Liver (tissue), 8 donors: ENCODE measurements at regions not wholly inside any gene's neighbourhood (a gene's known extent, or its start where the extent isn't known, plus 50 kb on each side); places are given as distances from the start of the nearest gene placed in this dataset.

Experiments used
- DNase-seq: peaks from one replicate; pipeline ENCODE4 v3.0.0-alpha.2; 2017; ENCODE audit warnings: low spot score
- H3K27ac ChIP-seq, 2 donors: one replicate each; pipeline ENCODE4 v1.7.0; 2013; ENCODE audit warnings: inconsistent platforms in 2 of 2, low read length in 2 of 2, control low read depth in 1 of 2, low read depth in 1 of 2, mild to moderate bottlenecking in 1 of 2
- H3K27me3 ChIP-seq, 4 donors: one replicate each; pipeline versions ENCODE4 v1.6.1 to v1.7.0; 2013; ENCODE audit warnings: low read length in 3 of 4, inconsistent platforms in 1 of 4, mild to moderate bottlenecking in 1 of 4, moderate library complexity in 1 of 4; ENCODE audit not compliant: control insufficient read depth in 4 of 4, insufficient read depth in 4 of 4
- H3K36me3 ChIP-seq, 4 donors: one replicate each; pipeline versions ENCODE4 v1.6.1 to v1.7.0; 2013; ENCODE audit warnings: low read length in 3 of 4, mild to moderate bottlenecking in 3 of 4, low read depth in 1 of 4, moderate library complexity in 1 of 4; ENCODE audit not compliant: control insufficient read depth in 4 of 4, insufficient read depth in 3 of 4
- H3K4me1 ChIP-seq, 4 donors: one replicate each; pipeline versions ENCODE4 v1.6.1 to v1.7.0; 2013; ENCODE audit warnings: low read length in 3 of 4, mild to moderate bottlenecking in 3 of 4, moderate library complexity in 1 of 4; ENCODE audit not compliant: control insufficient read depth in 4 of 4, insufficient read depth in 4 of 4
- H3K4me3 ChIP-seq, 3 donors: one replicate each; pipeline versions ENCODE4 v1.6.1 to v1.7.0; 2013; ENCODE audit warnings: low read length in 3 of 3, control low read depth in 1 of 3, low read depth in 1 of 3, mild to moderate bottlenecking in 1 of 3
- H3K9ac ChIP-seq, 2 donors: one replicate each; pipeline ENCODE4 v1.7.0; 2013; ENCODE audit warnings: low read length in 2 of 2, mild to moderate bottlenecking in 2 of 2, moderate library complexity in 2 of 2, control low read depth in 1 of 2, low read depth in 1 of 2
- H3K9me3 ChIP-seq, 4 donors: one replicate each; pipeline versions ENCODE4 v1.6.1 to v1.7.0; 2013; ENCODE audit warnings: low read length in 3 of 4; ENCODE audit not compliant: control insufficient read depth in 4 of 4
- EGR1 ChIP-seq, 2 donors: IDR thresholded peaks; 2 replicates each; pipeline ENCODE4 v1.6.1; 2016 to 2018; ENCODE audit warnings: antibody characterized with exemption in 2 of 2, low read depth in 2 of 2
- FOXA2 ChIP-seq: IDR thresholded peaks from 2 replicates; pipeline ENCODE4 v1.6.1; 2016; ENCODE audit warnings: antibody characterized with exemption
- GABPA ChIP-seq, 2 donors: IDR thresholded peaks in 1 of 2; conservative IDR thresholded peaks in 1 of 2; 2 replicates each; pipeline ENCODE4 v1.6.1; 2016; ENCODE audit warnings: antibody characterized with exemption in 2 of 2, mild to moderate bottlenecking in 1 of 2, moderate library complexity in 1 of 2
- HNF4A ChIP-seq, 2 donors: conservative IDR thresholded peaks; 2 replicates each; pipeline ENCODE4 v1.6.1; 2016; ENCODE audit warnings: antibody characterized with exemption in 2 of 2, mild to moderate bottlenecking in 2 of 2
- HNF4G ChIP-seq: IDR thresholded peaks from 2 replicates; pipeline ENCODE4 v1.6.1; 2016; ENCODE audit warnings: antibody characterized with exemption
- JUND ChIP-seq, 2 donors: IDR thresholded peaks; 2 replicates each; pipeline ENCODE4 v1.6.1; 2016; ENCODE audit warnings: antibody characterized with exemption in 2 of 2
- NR2F2 ChIP-seq: IDR thresholded peaks from 2 replicates; pipeline ENCODE4 v1.6.1; 2016; ENCODE audit warnings: antibody characterized with exemption
- RAD21 ChIP-seq, 2 donors: IDR thresholded peaks; 2 replicates each; pipeline ENCODE4 v1.6.1; 2016; ENCODE audit warnings: antibody characterized with exemption in 2 of 2, mild to moderate bottlenecking in 2 of 2
- RXRA ChIP-seq, 2 donors: IDR thresholded peaks; 2 replicates each; pipeline ENCODE4 v1.6.1; 2017 to 2018; ENCODE audit warnings: antibody characterized with exemption in 2 of 2, mild to moderate bottlenecking in 1 of 2
- SP1 ChIP-seq: IDR thresholded peaks from 2 replicates; pipeline ENCODE4 v1.6.1; 2018; ENCODE audit warnings: antibody characterized with exemption, mild to moderate bottlenecking
- TAF1 ChIP-seq: conservative IDR thresholded peaks from 2 replicates; pipeline ENCODE4 v1.6.1; 2016; ENCODE audit warnings: antibody characterized with exemption, mild to moderate bottlenecking
- YY1 ChIP-seq: IDR thresholded peaks from 2 replicates; pipeline ENCODE4 v1.6.1; 2016; ENCODE audit warnings: antibody characterized with exemption, mild to moderate bottlenecking
- WGBS: extraction: QIAGEN DNeasy Blood & Tissue Kit; methylation state at CpG from one replicate; pipeline ENCODE4 v1.1.7; 2013; 5-methylcytosine and 5-hydroxymethylcytosine counted together
- TF ChIP-seq, protein P1 (sequence below): IDR thresholded peaks from 2 replicates; pipeline ENCODE4 v1.6.1; 2016; ENCODE audit warnings: antibody characterized with exemption
- TF ChIP-seq, protein P2 (sequence below): fragments of 150-350 bp; IDR thresholded peaks from 2 replicates; pipeline ENCODE4 v1.5.1; 2017; ENCODE audit warnings: improper control_type of control experiment, low read depth, low read length; ENCODE audit not compliant: missing input control
- TF ChIP-seq, protein P3 (sequence below): IDR thresholded peaks from 2 replicates; pipeline ENCODE4 v1.6.1; 2016; ENCODE audit warnings: antibody characterized with exemption, mild to moderate bottlenecking
- donor health status: healthy.
- donor health status: healthy.
- donor health status: healthy.
- donor health status: healthy.
- donor health status: healthy.

DNA sequence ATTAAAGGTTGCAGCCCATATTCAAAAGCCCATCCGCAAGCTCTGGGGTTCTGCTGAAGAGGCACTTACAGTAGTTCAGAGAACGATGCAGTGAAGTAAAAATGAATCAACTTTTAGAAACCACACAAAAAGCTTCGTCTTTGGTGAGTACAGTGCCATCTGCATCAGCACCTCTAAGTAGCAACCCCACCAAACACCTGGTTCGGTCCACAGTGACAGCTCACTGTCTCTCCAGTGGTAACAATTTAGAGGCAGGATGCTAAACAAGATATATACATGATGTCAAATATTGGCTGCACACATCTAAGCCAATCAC is 275.4 kb upstream of the TCF4 start:
- no peaks in the 10 kb centered on the region for H3K9me3 ChIP-seq
- H3K27ac ChIP-seq = no peak overlapping the region
- no peaks in the 10 kb centered on the region for H3K4me1 ChIP-seq
- DNase-seq = no peak
- no peaks in the 10 kb centered on the region for H3K27me3 ChIP-seq
- no peak overlapping the region for H3K4me3 ChIP-seq
- no peak overlapping the region for H3K9ac ChIP-seq
- TF ChIP-seq NR2F2 (no peak), FOXA2 (no peak), YY1 (no peak), SP1 (no peak), JUND (IDR thresholded peaks at IDR 0.05) (no peak), HNF4G (no peak), GABPA (IDR thresholded peaks at IDR 0.05 in 1 of 2, conservative IDR thresholded peaks at IDR 0.05 in 1 of 2) (no peak), EGR1 (IDR thresholded peaks at IDR 0.05; ENCODE audit: low read depth in 2 of 2) (no peak), HNF4A (conservative IDR thresholded peaks at IDR 0.05) (no peak), TAF1 (no peak), RAD21 (IDR thresholded peaks at IDR 0.05) (no peak), RXRA (IDR thresholded peaks at IDR 0.05) (no peak)
- TF ChIP-seq, protein P1, sequence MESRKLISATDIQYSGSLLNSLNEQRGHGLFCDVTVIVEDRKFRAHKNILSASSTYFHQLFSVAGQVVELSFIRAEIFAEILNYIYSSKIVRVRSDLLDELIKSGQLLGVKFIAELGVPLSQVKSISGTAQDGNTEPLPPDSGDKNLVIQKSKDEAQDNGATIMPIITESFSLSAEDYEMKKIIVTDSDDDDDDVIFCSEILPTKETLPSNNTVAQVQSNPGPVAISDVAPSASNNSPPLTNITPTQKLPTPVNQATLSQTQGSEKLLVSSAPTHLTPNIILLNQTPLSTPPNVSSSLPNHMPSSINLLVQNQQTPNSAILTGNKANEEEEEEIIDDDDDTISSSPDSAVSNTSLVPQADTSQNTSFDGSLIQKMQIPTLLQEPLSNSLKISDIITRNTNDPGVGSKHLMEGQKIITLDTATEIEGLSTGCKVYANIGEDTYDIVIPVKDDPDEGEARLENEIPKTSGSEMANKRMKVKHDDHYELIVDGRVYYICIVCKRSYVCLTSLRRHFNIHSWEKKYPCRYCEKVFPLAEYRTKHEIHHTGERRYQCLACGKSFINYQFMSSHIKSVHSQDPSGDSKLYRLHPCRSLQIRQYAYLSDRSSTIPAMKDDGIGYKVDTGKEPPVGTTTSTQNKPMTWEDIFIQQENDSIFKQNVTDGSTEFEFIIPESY = no peak
- TF ChIP-seq, protein P2, sequence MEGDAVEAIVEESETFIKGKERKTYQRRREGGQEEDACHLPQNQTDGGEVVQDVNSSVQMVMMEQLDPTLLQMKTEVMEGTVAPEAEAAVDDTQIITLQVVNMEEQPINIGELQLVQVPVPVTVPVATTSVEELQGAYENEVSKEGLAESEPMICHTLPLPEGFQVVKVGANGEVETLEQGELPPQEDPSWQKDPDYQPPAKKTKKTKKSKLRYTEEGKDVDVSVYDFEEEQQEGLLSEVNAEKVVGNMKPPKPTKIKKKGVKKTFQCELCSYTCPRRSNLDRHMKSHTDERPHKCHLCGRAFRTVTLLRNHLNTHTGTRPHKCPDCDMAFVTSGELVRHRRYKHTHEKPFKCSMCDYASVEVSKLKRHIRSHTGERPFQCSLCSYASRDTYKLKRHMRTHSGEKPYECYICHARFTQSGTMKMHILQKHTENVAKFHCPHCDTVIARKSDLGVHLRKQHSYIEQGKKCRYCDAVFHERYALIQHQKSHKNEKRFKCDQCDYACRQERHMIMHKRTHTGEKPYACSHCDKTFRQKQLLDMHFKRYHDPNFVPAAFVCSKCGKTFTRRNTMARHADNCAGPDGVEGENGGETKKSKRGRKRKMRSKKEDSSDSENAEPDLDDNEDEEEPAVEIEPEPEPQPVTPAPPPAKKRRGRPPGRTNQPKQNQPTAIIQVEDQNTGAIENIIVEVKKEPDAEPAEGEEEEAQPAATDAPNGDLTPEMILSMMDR = no peak
- TF ChIP-seq, protein P3, sequence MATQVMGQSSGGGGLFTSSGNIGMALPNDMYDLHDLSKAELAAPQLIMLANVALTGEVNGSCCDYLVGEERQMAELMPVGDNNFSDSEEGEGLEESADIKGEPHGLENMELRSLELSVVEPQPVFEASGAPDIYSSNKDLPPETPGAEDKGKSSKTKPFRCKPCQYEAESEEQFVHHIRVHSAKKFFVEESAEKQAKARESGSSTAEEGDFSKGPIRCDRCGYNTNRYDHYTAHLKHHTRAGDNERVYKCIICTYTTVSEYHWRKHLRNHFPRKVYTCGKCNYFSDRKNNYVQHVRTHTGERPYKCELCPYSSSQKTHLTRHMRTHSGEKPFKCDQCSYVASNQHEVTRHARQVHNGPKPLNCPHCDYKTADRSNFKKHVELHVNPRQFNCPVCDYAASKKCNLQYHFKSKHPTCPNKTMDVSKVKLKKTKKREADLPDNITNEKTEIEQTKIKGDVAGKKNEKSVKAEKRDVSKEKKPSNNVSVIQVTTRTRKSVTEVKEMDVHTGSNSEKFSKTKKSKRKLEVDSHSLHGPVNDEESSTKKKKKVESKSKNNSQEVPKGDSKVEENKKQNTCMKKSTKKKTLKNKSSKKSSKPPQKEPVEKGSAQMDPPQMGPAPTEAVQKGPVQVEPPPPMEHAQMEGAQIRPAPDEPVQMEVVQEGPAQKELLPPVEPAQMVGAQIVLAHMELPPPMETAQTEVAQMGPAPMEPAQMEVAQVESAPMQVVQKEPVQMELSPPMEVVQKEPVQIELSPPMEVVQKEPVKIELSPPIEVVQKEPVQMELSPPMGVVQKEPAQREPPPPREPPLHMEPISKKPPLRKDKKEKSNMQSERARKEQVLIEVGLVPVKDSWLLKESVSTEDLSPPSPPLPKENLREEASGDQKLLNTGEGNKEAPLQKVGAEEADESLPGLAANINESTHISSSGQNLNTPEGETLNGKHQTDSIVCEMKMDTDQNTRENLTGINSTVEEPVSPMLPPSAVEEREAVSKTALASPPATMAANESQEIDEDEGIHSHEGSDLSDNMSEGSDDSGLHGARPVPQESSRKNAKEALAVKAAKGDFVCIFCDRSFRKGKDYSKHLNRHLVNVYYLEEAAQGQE = no peak
- no peaks in the 10 kb centered on the region for H3K36me3 ChIP-seq
- 86% methylated on average over 4 of the region's 4 CpGs for WGBS

DNA sequence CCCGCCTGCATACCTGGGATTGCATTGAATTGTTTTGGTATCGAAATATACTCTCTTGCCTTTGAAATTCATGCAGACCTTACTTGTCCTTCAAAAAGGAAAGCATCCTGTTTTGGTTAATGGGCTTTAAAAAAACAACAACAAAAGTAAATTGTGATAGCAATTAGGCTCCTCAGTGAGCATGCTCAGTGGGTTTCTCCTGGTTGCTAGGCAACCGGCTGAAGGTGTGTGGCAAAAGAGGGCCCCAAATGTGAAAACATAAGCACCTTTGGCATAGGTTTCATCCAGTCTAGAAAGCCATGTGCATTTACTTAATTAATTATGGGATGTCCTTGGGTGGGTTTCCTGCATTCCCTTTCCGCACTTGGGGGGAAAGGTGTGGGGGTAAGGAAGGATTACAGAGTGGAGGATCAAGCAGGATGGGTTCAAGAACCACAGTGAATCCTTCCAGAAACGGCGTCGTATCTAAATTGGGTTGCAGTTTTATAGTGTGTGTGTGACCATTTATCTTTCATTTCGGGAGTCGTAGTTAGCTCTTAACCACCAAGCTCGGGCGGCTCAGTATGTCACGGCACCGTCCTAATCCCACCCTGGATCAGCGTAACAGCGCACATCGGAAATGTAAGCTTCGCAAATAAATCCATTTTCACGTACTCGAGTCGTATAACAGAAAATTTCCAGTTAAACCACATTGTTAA is 274.9 kb upstream of the TCF4 start:
- Histone ChIP-seq H3K4me3 (no peak overlapping the region), H3K9me3 (no peaks in the 10 kb centered on the region), H3K4me1 (no peaks in the 10 kb centered on the region), H3K36me3 (no peaks in the 10 kb centered on the region), H3K27ac (no peak overlapping the region), H3K27me3 (no peaks in the 10 kb centered on the region), H3K9ac (no peak overlapping the region)
- WGBS = 94% methylated on average over 20 of the region's 20 CpGs
- no peak for DNase-seq
- no peak for TF ChIP-seq HNF4G
- no peak for TF ChIP-seq FOXA2
- TF ChIP-seq RAD21 (IDR thresholded peaks at IDR 0.05) = no peak
- TF ChIP-seq, protein P1 = no peak
- TF ChIP-seq, protein P2 = no peak
- no peak for TF ChIP-seq YY1
